Osteocyte (in vitro differentiated cells): ENCODE measurements at regions not wholly inside any gene's neighbourhood (a gene's known extent, or its start where the extent isn't known, plus 50 kb on each side); places are given as distances from the start of the nearest gene placed in this dataset.

Experiments
- DNase-seq: peaks from one replicate; pipeline ENCODE4 v3.0.0; 2021; ENCODE audit warnings: mixed read lengths; ENCODE audit not compliant: unreplicated experiment; ENCODE audit errors: extremely low spot score
- H3K27ac Mint-ChIP-seq: one replicate; pipeline ENCODE4 v1.8.0; 2021; ENCODE audit warnings: mild to moderate bottlenecking, mixed read lengths; ENCODE audit not compliant: unreplicated experiment
- H3K27me3 Mint-ChIP-seq: one replicate; pipeline ENCODE4 v1.8.0; 2021; ENCODE audit warnings: mixed read lengths; ENCODE audit not compliant: unreplicated experiment
- H3K36me3 Mint-ChIP-seq: one replicate; pipeline ENCODE4 v1.8.0; 2021; ENCODE audit warnings: mixed read lengths; ENCODE audit not compliant: unreplicated experiment
- H3K4me1 Mint-ChIP-seq: one replicate; pipeline ENCODE4 v1.8.0; 2021; ENCODE audit warnings: mixed read lengths; ENCODE audit not compliant: unreplicated experiment
- H3K4me3 Mint-ChIP-seq: one replicate; pipeline ENCODE4 v1.8.0; 2021; ENCODE audit warnings: mild to moderate bottlenecking, moderate library complexity, mixed read lengths; ENCODE audit not compliant: unreplicated experiment
- H3K9me3 Mint-ChIP-seq: one replicate; pipeline ENCODE4 v1.8.0; 2021; ENCODE audit warnings: mixed read lengths; ENCODE audit not compliant: unreplicated experiment
- CTCF ChIP-seq: fragments of 200-600 bp; sonication (generic); IDR thresholded peaks from 2 replicates; pipeline ENCODE4 v1.5.0; 2021; ENCODE audit warnings: antibody characterized with exemption, mild to moderate bottlenecking, moderate library complexity

GRCh38 chr4:17275836-17276235, 236.1 kb downstream of the QDPR start:
- Mint-ChIP-seq H3K27ac (no peak overlapping the region), H3K36me3 (no peaks in the 10 kb centered on the region), H3K4me3 (no peak overlapping the region), H3K9me3 (no peaks in the 10 kb centered on the region), H3K4me1 (peaks cover 2% of the 10 kb centered on the region), H3K27me3 (peaks cover 6% of the 10 kb centered on the region)
- TF ChIP-seq CTCF, result no peak
- DNase-seq, result no peak

- DNase-seq, result no peak
- Mint-ChIP-seq H3K36me3 (no peaks in the 10 kb centered on the region), H3K9me3 (no peaks in the 10 kb centered on the region), H3K27ac (no peak overlapping the region), H3K4me3 (no peak overlapping the region), H3K4me1 (peaks cover 2% of the 10 kb centered on the region), H3K27me3 (peaks cover 23% of the 10 kb centered on the region)
- no peak for TF ChIP-seq CTCF
Measured at GRCh38 chr4:17273047-17273446, 238.8 kb downstream of the QDPR start.

- Mint-ChIP-seq H3K4me3 (no peak overlapping the region), H3K27ac (no peak overlapping the region), H3K9me3 (no peaks in the 10 kb centered on the region), H3K4me1 (peaks cover 2% of the 10 kb centered on the region), H3K36me3 (no peaks in the 10 kb centered on the region), H3K27me3 (peaks cover 27% of the 10 kb centered on the region)
- DNase-seq, result no peak
- no peak for TF ChIP-seq CTCF
Measured at GRCh38 chr4:17272154-17272553, 239.7 kb downstream of the QDPR start.

GRCh38 chr4:17265653-17266052, 246.2 kb downstream of the QDPR start:
- Mint-ChIP-seq H3K27me3 (peaks cover 46% of the 10 kb centered on the region), H3K27ac (no peak overlapping the region), H3K4me1 (no peaks in the 10 kb centered on the region), H3K9me3 (no peaks in the 10 kb centered on the region), H3K4me3 (no peak overlapping the region), H3K36me3 (no peaks in the 10 kb centered on the region)
- no peak for DNase-seq
- TF ChIP-seq CTCF, result no peak

- H3K36me3 Mint-ChIP-seq, result no peaks in the 10 kb centered on the region
- H3K27ac Mint-ChIP-seq, result no peak overlapping the region
- no peak overlapping the region for H3K4me3 Mint-ChIP-seq
- TF ChIP-seq CTCF, result no peak
- DNase-seq, result no peak
- no peaks in the 10 kb centered on the region for H3K4me1 Mint-ChIP-seq
- no peaks in the 10 kb centered on the region for H3K9me3 Mint-ChIP-seq
- H3K27me3 Mint-ChIP-seq, result peaks cover 43% of the 10 kb centered on the region
Measured at GRCh38 chr4:17265139-17265538, 246.8 kb downstream of the QDPR start.
